ENCODE measurements at regions not wholly inside any gene's neighbourhood (a gene's known extent, or its start where the extent isn't known, plus 50 kb on each side); places are given as distances from the start of the nearest gene placed in this dataset.
A peak's percentile ranks its signal among the peaks of the same experiment; 100 is the strongest.
"Not testable (repeated sequence)": the region's sequence is repeated elsewhere in the genome, so short reads cannot be mapped to it uniquely, and the experiment has no call there.

GRCh38 chr10:121690152-121690848, 92.1 kb upstream of the FGFR2 start:
- no peak overlapping the region for H3K4me3 ChIP-seq
- no peak overlapping the region for H3K27ac ChIP-seq

- no peak overlapping the region for H3K4me3 ChIP-seq
- no peak overlapping the region for H3K27ac ChIP-seq
Observed at GRCh38 chr10:121687095-121687813, 89.0 kb upstream of the FGFR2 start.

- H3K4me3 ChIP-seq, result no peak overlapping the region
- no peak overlapping the region for H3K27ac ChIP-seq
Observed at GRCh38 chr10:121684276-121684675, 86.0 kb upstream of the FGFR2 start.

- H3K27ac ChIP-seq, result no peak overlapping the region
Observed at GRCh38 chr10:121683816-121684215, 85.6 kb upstream of the FGFR2 start.

GRCh38 chr10:121683366-121683765, 85.1 kb upstream of the FGFR2 start:
- H3K27ac ChIP-seq, result no peak overlapping the region
- H3K4me3 ChIP-seq, result no peak overlapping the region

More at GRCh38 chr10:121683816-121684215, 85.6 kb upstream of the FGFR2 start:
- no peak overlapping the region for H3K4me3 ChIP-seq

GRCh38 chr10:121681997-121682687, 83.9 kb upstream of the FGFR2 start:
- Histone ChIP-seq H3K4me3 (no peak overlapping the region), H3K27ac (peak overlapping the region in 2 of 21 experiments; percentile 10 to 18)

GRCh38 chr10:121680879-121681655, 82.8 kb upstream of the FGFR2 start:
- H3K27ac ChIP-seq, result peak overlapping the region in 11 of 21 experiments; percentile 12 to 61 (median 50)

GRCh38 chr10:121679916-121680315, 81.7 kb upstream of the FGFR2 start:
- H3K4me3 ChIP-seq, result no peak overlapping the region
- H3K27ac ChIP-seq, result peak overlapping the region in 2 of 21 experiments; percentile 21 to 52

More at GRCh38 chr10:121680879-121681655, 82.8 kb upstream of the FGFR2 start:
- no peak overlapping the region for H3K4me3 ChIP-seq

GRCh38 chr10:121678631-121679174, 80.5 kb upstream of the FGFR2 start:
- no peak overlapping the region for H3K4me3 ChIP-seq
- H3K27ac ChIP-seq, result no peak overlapping the region

- Histone ChIP-seq H3K4me3 (no peak overlapping the region), H3K27ac (no peak overlapping the region)
Observed at GRCh38 chr10:121677880-121678279, 79.6 kb upstream of the FGFR2 start.

- H3K27ac ChIP-seq, result no peak overlapping the region
- no peak overlapping the region for H3K4me3 ChIP-seq
Observed at GRCh38 chr10:121675344-121675743, 77.1 kb upstream of the FGFR2 start.

- Histone ChIP-seq H3K27ac (no peak overlapping the region), H3K4me3 (no peak overlapping the region)
Observed at GRCh38 chr10:121674885-121675284, 76.6 kb upstream of the FGFR2 start.

- no peak overlapping the region for H3K27ac ChIP-seq
- no peak overlapping the region for H3K4me3 ChIP-seq
Observed at GRCh38 chr10:121672733-121673132, 74.5 kb upstream of the FGFR2 start.

- H3K27ac ChIP-seq, H3K4me3 ChIP-seq: not testable (repeated sequence)
Observed at GRCh38 chr10:121669840-121670239, 71.6 kb upstream of the FGFR2 start.

- no peak overlapping the region for H3K4me3 ChIP-seq
Observed at GRCh38 chr10:121669028-121669374, 70.8 kb upstream of the FGFR2 start.

GRCh38 chr10:121668314-121669027, 70.2 kb upstream of the FGFR2 start:
- H3K4me3 ChIP-seq, result no peak overlapping the region
- H3K27ac ChIP-seq, result peak overlapping the region in 16 of 21 experiments; percentile 9 to 81 (median 52)

More at GRCh38 chr10:121669028-121669374, 70.8 kb upstream of the FGFR2 start:
- peak overlapping the region in 10 of 21 experiments; percentile 9 to 81 (median 54) for H3K27ac ChIP-seq

GRCh38 chr10:121667948-121668313, 69.7 kb upstream of the FGFR2 start:
- Histone ChIP-seq H3K27ac (peak overlapping the region in 7 of 21 experiments; percentile 27 to 81 (median 64)), H3K4me3 (no peak overlapping the region)

- Histone ChIP-seq H3K4me3 (no peak overlapping the region), H3K27ac (no peak overlapping the region)
Observed at GRCh38 chr10:121665809-121666208, 67.6 kb upstream of the FGFR2 start.

GRCh38 chr10:121664671-121665070, 66.4 kb upstream of the FGFR2 start:
- Histone ChIP-seq H3K4me3 (no peak overlapping the region), H3K27ac (no peak overlapping the region)

All from skin epidermis (tissue), 12 donors.